HepG2 (cell line): ENCODE measurements at regions not wholly inside any gene's neighbourhood (a gene's known extent, or its start where the extent isn't known, plus 50 kb on each side); places are given as distances from the start of the nearest gene placed in this dataset.

Source experiments
- CTCF ChIP-seq: sonication (generic); formaldehyde crosslinking; IDR thresholded peaks from 2 replicates; pipeline ENCODE4 v1.5.0; 2020; ENCODE audit warnings: mild to moderate bottlenecking, missing genetic modification reagents, moderate library complexity
- ELK4 ChIP-seq: sonication (generic); formaldehyde crosslinking; IDR thresholded peaks from 2 replicates; pipeline ENCODE4 v1.9.0; 2021; ENCODE audit warnings: missing genetic modification reagents, borderline replicate concordance
- FOXK2 ChIP-seq: fragments of 450-650 bp; IDR thresholded peaks from 2 replicates; pipeline ENCODE4 v1.6.1; 2016
- FOXP4 ChIP-seq: sonication (generic); formaldehyde crosslinking; IDR thresholded peaks from 2 replicates; pipeline ENCODE4 v1.4.0; 2020; ENCODE audit warnings: missing genetic modification reagents
- HOXA5 ChIP-seq: sonication (generic); formaldehyde crosslinking; IDR thresholded peaks from 2 replicates; pipeline ENCODE4 v1.4.0; 2020; ENCODE audit warnings: missing genetic modification reagents
- POLR2A ChIP-seq, 2 experiments: IDR thresholded peaks; 2 replicates each; pipeline ENCODE4 v1.6.1; 2011; ENCODE audit warnings: low read depth in 2 of 2, low read length in 2 of 2, mild to moderate bottlenecking in 1 of 2, moderate library complexity in 1 of 2; ENCODE audit not compliant: insufficient read depth in 1 of 2
- SMARCC2 ChIP-seq: fragments of 450-650 bp; IDR thresholded peaks from 2 replicates; pipeline ENCODE4 v1.6.1; 2017; ENCODE audit warnings: antibody characterized with exemption, mild to moderate bottlenecking
- ZBTB40 ChIP-seq, 2 experiments: fragments of 450-650 bp in 1 of 2; sonication (generic) in 1 of 2; formaldehyde crosslinking in 1 of 2; IDR thresholded peaks; 2 replicates each; pipeline versions ENCODE4 v1.6.1 to v1.8.0; 2016 to 2022; ENCODE audit warnings: antibody characterized with exemption in 1 of 2, mild to moderate bottlenecking in 1 of 2, missing genetic modification reagents in 1 of 2

- no peak for TF ChIP-seq FOXP4 (CRISPR knock-in tag)
- no peak for TF ChIP-seq HOXA5
- no peak for TF ChIP-seq POLR2A (IDR thresholded peaks at IDR 0.05; ENCODE audit: insufficient read depth in 1 of 2, low read depth in 2 of 2, low read length in 2 of 2)
- no peak for TF ChIP-seq CTCF
- TF ChIP-seq SMARCC2 = no peak
- TF ChIP-seq FOXK2 = no peak
- no peak for TF ChIP-seq ZBTB40 (IDR thresholded peaks at IDR 0.05)
- TF ChIP-seq ZBTB40 (CRISPR knock-in tag; IDR thresholded peaks at IDR 0.05) = no peak
- no peak for TF ChIP-seq ELK4 (CRISPR knock-in tag)
These were observed 70.6 kb upstream of the DAZL start for GRCh38 chr3:16675805-16676204.
